ENCODE measurements at regions not wholly inside any gene's neighbourhood (a gene's known extent, or its start where the extent isn't known, plus 50 kb on each side); places are given as distances from the start of the nearest gene placed in this dataset.

GRCh38 chr6:73942592-73943186 is 246.7 kb downstream of the CD109 start:
- TF ChIP-seq EZH2phosphoT487 (IDR thresholded peaks at IDR 0.05; ENCODE audit: borderline replicate concordance, low read length) (no peak), CTCF (IDR thresholded peaks at IDR 0.05; ENCODE audit: low read depth, low read length, poor library complexity, severe bottlenecking) (no peak)
